PFSK-1 (cell line): ENCODE measurements at regions not wholly inside any gene's neighbourhood (a gene's known extent, or its start where the extent isn't known, plus 50 kb on each side); places are given as distances from the start of the nearest gene placed in this dataset.

Experiments
- FOXP2 ChIP-seq: optimal IDR thresholded peaks from 2 replicates; pipeline ENCODE3; 2011; ENCODE audit warnings: borderline replicate concordance, control low read depth, inconsistent platforms; ENCODE audit not compliant: insufficient read depth; ENCODE audit errors: extremely low read length, extremely low read depth
- POLR2AphosphoS5 ChIP-seq: IDR thresholded peaks from 2 replicates; pipeline ENCODE4 v1.6.1; 2012; ENCODE audit warnings: low read depth, mild to moderate bottlenecking, control low read depth, low read length, moderate library complexity
- SIN3A ChIP-seq: IDR thresholded peaks from 2 replicates; pipeline ENCODE4 v1.6.1; 2012; ENCODE audit warnings: mild to moderate bottlenecking, low read length, moderate library complexity, borderline replicate concordance; ENCODE audit not compliant: insufficient read depth
- TAF1 ChIP-seq: IDR thresholded peaks from 2 replicates; pipeline ENCODE4 v1.6.1; 2012; ENCODE audit warnings: low read length, control low read depth, borderline replicate concordance; ENCODE audit not compliant: insufficient read depth
- TF ChIP-seq, protein P1 (sequence below), 2 experiments: IDR thresholded peaks; 2 replicates each; pipeline versions ENCODE4 v1.6.1 to v1.8.0; 2011 to 2012; ENCODE audit warnings: low read depth in 2 of 2, low read length in 2 of 2, control low read depth in 1 of 2, inconsistent platforms in 1 of 2, mild to moderate bottlenecking in 1 of 2, moderate library complexity in 1 of 2; ENCODE audit not compliant: insufficient read depth in 1 of 2

- TF ChIP-seq FOXP2 = no peak
- TF ChIP-seq, protein P1, sequence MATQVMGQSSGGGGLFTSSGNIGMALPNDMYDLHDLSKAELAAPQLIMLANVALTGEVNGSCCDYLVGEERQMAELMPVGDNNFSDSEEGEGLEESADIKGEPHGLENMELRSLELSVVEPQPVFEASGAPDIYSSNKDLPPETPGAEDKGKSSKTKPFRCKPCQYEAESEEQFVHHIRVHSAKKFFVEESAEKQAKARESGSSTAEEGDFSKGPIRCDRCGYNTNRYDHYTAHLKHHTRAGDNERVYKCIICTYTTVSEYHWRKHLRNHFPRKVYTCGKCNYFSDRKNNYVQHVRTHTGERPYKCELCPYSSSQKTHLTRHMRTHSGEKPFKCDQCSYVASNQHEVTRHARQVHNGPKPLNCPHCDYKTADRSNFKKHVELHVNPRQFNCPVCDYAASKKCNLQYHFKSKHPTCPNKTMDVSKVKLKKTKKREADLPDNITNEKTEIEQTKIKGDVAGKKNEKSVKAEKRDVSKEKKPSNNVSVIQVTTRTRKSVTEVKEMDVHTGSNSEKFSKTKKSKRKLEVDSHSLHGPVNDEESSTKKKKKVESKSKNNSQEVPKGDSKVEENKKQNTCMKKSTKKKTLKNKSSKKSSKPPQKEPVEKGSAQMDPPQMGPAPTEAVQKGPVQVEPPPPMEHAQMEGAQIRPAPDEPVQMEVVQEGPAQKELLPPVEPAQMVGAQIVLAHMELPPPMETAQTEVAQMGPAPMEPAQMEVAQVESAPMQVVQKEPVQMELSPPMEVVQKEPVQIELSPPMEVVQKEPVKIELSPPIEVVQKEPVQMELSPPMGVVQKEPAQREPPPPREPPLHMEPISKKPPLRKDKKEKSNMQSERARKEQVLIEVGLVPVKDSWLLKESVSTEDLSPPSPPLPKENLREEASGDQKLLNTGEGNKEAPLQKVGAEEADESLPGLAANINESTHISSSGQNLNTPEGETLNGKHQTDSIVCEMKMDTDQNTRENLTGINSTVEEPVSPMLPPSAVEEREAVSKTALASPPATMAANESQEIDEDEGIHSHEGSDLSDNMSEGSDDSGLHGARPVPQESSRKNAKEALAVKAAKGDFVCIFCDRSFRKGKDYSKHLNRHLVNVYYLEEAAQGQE (IDR thresholded peaks at IDR 0.05; ENCODE audit: insufficient read depth in 1 of 2, low read depth in 2 of 2, low read length in 2 of 2) = no peak
- TF ChIP-seq POLR2AphosphoS5 = no peak
- TF ChIP-seq TAF1 = no peak
- no peak for TF ChIP-seq SIN3A
Observed at GRCh38 chr2:194616334-194616733, 1040.7 kb upstream of the SLC39A10 start.

DNA sequence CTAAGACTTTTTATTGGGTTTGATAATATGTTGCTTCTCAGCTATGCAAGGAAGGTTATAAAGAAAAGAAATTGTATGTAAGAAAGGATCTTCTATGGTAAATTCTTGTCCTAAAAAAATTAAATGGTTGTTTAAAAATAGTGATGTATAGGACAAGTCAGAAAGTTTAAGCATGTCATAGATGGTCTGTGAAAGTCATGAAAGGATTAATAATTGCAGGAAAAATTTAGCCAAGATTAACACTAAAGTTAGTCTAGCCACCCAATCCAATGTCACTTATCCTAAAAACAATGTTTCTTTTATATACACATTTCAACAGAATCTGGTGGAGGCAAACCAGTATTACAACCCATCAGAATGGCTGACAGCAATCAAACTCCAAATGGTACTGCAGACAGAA lies 1046.7 kb upstream of the SLC39A10 start:
- TF ChIP-seq FOXP2 (no peak), TAF1 (no peak), SIN3A (no peak), POLR2AphosphoS5 (no peak)
- TF ChIP-seq, protein P1 (IDR thresholded peaks at IDR 0.05; ENCODE audit: insufficient read depth in 1 of 2, low read depth in 2 of 2, low read length in 2 of 2) = no peak

- TF ChIP-seq SIN3A = no peak
- TF ChIP-seq, protein P1 (IDR thresholded peaks at IDR 0.05; ENCODE audit: insufficient read depth in 1 of 2, low read depth in 2 of 2, low read length in 2 of 2) = no peak
- TF ChIP-seq TAF1 = no peak
- TF ChIP-seq POLR2AphosphoS5 = no peak
- no peak for TF ChIP-seq FOXP2
Observed at GRCh38 chr2:194603429-194603828, 1053.6 kb upstream of the SLC39A10 start.

DNA sequence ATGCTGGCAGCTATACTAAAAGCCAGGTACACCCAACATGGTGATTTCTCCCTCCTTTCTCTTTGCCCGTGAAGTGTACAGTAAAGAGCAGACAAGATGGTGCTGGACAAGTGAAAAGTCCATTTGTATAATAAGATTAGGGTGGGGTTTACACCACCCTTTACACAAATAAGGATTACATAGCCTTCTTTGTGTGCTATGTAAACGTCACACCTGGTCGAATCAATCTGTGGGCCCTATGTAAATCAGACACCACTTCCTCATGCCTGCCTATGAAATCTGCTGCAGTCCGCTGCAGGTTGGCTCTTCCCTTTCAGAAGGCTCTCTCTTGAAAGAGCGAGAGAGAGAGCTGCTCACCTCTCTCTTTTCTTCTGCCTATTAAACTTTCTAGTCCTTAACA lies 1054.3 kb upstream of the SLC39A10 start:
- TF ChIP-seq TAF1 (no peak), POLR2AphosphoS5 (no peak), SIN3A (no peak), FOXP2 (no peak)
- TF ChIP-seq, protein P1 (IDR thresholded peaks at IDR 0.05; ENCODE audit: insufficient read depth in 1 of 2, low read depth in 2 of 2, low read length in 2 of 2) = no peak

DNA sequence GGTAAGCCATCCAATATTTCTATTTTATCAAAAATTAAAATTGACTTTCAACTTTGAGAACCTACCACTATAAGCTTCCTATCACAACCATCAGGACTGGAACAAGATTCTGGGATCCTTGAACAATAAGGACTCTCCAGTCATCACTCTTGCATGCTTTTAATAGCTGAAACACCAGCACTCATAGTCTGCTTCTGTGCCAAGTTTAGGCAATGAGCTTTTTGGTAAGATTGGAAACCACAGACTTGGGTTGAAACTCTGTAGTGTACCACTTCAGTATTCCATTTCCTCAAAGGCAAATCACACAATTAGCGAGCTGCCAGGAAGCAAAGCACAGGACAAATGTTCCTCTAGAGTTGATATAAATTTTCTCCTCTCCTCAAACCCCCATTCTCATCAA lies 1065.8 kb upstream of the SLC39A10 start:
- TF ChIP-seq, protein P1 (IDR thresholded peaks at IDR 0.05; ENCODE audit: insufficient read depth in 1 of 2, low read depth in 2 of 2, low read length in 2 of 2) = no peak
- TF ChIP-seq TAF1 = no peak
- no peak for TF ChIP-seq POLR2AphosphoS5
